Neural progenitor cell (in vitro differentiated cells): ENCODE measurements at regions not wholly inside any gene's neighbourhood (a gene's known extent, or its start where the extent isn't known, plus 50 kb on each side); places are given as distances from the start of the nearest gene placed in this dataset.
A peak's percentile ranks its signal among the peaks of the same experiment; 100 is the strongest.

Experiments
- DNase-seq: peaks from one replicate; pipeline ENCODE4 v3.0.0-alpha.2; 2016; ENCODE audit warnings: low spot score
- H2AFZ ChIP-seq: fragments of 200-600 bp; sonication (generic); replicated peaks from 2 replicates; pipeline ENCODE4 v1.6.1; 2016; ENCODE audit warnings: antibody characterized with exemption
- H3F3A ChIP-seq: fragments of 200-600 bp; sonication (generic); 2 replicates; pipeline ENCODE4 v1.6.1; 2016; ENCODE audit warnings: antibody characterized with exemption, low read depth
- H3K27ac ChIP-seq: fragments of 200-600 bp; sonication (generic); 2 replicates; pipeline ENCODE4 v1.5.1; 2016; ENCODE audit warnings: mild to moderate bottlenecking
- H3K27me3 ChIP-seq: fragments of 200-600 bp; sonication (generic); 2 replicates; pipeline ENCODE4 v1.6.1; 2016; ENCODE audit warnings: mild to moderate bottlenecking, moderate library complexity
- H3K36me3 ChIP-seq: fragments of 200-600 bp; sonication (generic); 2 replicates; pipeline ENCODE4 v1.5.1; 2016
- H3K4me1 ChIP-seq: fragments of 200-600 bp; sonication (generic); 2 replicates; pipeline ENCODE4 v1.6.1; 2016; ENCODE audit warnings: mixed run types
- H3K4me2 ChIP-seq: fragments of 200-600 bp; sonication (generic); 2 replicates; pipeline ENCODE4 v1.6.1; 2016
- H3K4me3 ChIP-seq: fragments of 200-600 bp; sonication (generic); 2 replicates; pipeline ENCODE4 v1.5.1; 2016
- H3K79me2 ChIP-seq: fragments of 200-600 bp; sonication (generic); 2 replicates; pipeline ENCODE4 v1.6.1; 2016; ENCODE audit warnings: low read depth
- H3K9ac ChIP-seq: fragments of 200-600 bp; sonication (generic); 2 replicates; pipeline ENCODE4 v1.6.1; 2016
- H3K9me3 ChIP-seq: fragments of 200-600 bp; sonication (generic); 2 replicates; pipeline ENCODE4 v1.5.1; 2016; ENCODE audit warnings: low read depth
- H4K20me1 ChIP-seq: fragments of 200-600 bp; sonication (generic); 2 replicates; pipeline ENCODE4 v1.6.1; 2016; ENCODE audit warnings: low read depth
- H3K27ac Mint-ChIP-seq: 3 replicates; pipeline ENCODE4 v1.8.0; 2021; ENCODE audit warnings: mixed read lengths
- H3K27me3 Mint-ChIP-seq: 2 replicates; pipeline ENCODE4 v1.8.0; 2022; ENCODE audit warnings: low read depth, mild to moderate bottlenecking, inconsistent platforms, moderate library complexity, mixed read lengths; ENCODE audit not compliant: insufficient read depth
- H3K36me3 Mint-ChIP-seq: 3 replicates; pipeline ENCODE4 v1.8.0; 2021; ENCODE audit warnings: mixed read lengths
- H3K4me1 Mint-ChIP-seq: 3 replicates; pipeline ENCODE4 v1.8.0; 2021; ENCODE audit warnings: mixed read lengths
- H3K4me3 Mint-ChIP-seq: 3 replicates; pipeline ENCODE4 v1.8.0; 2021; ENCODE audit warnings: mild to moderate bottlenecking, moderate library complexity, mixed read lengths
- H3K9me3 Mint-ChIP-seq: 3 replicates; pipeline ENCODE4 v1.8.0; 2020; ENCODE audit warnings: mixed read lengths
- EZH2 ChIP-seq: fragments of 200-600 bp; sonication (generic); IDR thresholded peaks from 2 replicates; pipeline ENCODE4 v1.6.1; 2017; ENCODE audit warnings: antibody characterized with exemption, mild to moderate bottlenecking, moderate library complexity
- EZH2phosphoT487 ChIP-seq: fragments of 200-600 bp; sonication (generic); IDR thresholded peaks from 2 replicates; pipeline ENCODE4 v1.6.1; 2017; ENCODE audit warnings: antibody characterized with exemption
- TF ChIP-seq, protein P1 (sequence below): fragments of 200-600 bp; sonication (generic); IDR thresholded peaks from 2 replicates; pipeline ENCODE4 v1.5.1; 2017; ENCODE audit warnings: antibody characterized with exemption, mild to moderate bottlenecking

DNA sequence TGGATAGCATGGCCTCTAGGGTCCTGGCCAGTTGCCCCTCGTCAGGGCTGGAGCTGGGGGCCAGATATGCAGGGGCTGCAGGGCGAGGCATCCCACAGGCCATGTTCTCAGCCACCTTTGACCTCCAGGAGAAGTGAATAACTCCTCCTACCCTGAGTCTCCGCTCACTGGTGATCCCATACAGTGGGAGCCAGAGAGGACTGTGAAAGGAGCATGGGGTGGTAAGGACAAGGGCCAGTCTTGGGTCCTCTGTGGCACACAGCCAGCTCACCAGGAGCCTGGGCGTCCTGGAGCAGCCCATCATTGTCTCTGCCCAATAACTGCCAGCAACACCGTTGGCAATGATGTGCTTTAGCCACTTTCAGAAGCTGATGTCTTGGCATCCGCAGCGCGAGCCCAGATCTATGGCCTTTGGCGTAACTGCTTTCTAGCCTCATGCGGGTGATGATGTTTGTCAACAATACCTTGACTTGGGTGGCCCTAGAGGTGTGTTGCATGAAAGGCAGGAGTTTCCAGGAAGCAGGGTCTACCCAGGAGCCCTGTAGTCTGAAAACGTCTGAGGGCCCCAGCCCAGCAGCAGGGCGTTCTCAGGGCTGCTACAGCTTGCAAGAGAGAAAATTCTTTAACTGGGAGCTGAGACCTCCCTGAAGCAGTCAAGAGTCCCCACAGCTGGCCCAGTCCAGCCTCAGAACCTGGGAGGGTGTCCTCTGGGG lies 61.1 kb upstream of the IQSEC1 start:
- no peak overlapping the region for H3K4me2 ChIP-seq
- no peak overlapping the region for H2AFZ ChIP-seq
- Mint-ChIP-seq H3K27me3 (peaks cover 11% of the 10 kb centered on the region), H3K4me3 (no peak overlapping the region), H3K27ac (peak overlapping the region; percentile 37), H3K36me3 (no peaks in the 10 kb centered on the region), H3K4me1 (peaks cover 19% of the 10 kb centered on the region), H3K9me3 (no peaks in the 10 kb centered on the region)
- no peaks in the 10 kb centered on the region for H3K4me1 ChIP-seq
- peaks cover 11% of the 10 kb centered on the region for H4K20me1 ChIP-seq
- no peak overlapping the region for H3K9ac ChIP-seq
- no peak for TF ChIP-seq EZH2phosphoT487
- TF ChIP-seq EZH2, result no peak
- TF ChIP-seq, protein P1, sequence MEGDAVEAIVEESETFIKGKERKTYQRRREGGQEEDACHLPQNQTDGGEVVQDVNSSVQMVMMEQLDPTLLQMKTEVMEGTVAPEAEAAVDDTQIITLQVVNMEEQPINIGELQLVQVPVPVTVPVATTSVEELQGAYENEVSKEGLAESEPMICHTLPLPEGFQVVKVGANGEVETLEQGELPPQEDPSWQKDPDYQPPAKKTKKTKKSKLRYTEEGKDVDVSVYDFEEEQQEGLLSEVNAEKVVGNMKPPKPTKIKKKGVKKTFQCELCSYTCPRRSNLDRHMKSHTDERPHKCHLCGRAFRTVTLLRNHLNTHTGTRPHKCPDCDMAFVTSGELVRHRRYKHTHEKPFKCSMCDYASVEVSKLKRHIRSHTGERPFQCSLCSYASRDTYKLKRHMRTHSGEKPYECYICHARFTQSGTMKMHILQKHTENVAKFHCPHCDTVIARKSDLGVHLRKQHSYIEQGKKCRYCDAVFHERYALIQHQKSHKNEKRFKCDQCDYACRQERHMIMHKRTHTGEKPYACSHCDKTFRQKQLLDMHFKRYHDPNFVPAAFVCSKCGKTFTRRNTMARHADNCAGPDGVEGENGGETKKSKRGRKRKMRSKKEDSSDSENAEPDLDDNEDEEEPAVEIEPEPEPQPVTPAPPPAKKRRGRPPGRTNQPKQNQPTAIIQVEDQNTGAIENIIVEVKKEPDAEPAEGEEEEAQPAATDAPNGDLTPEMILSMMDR, result no peak
- no peaks in the 10 kb centered on the region for H3F3A ChIP-seq
- no peaks in the 10 kb centered on the region for H3K36me3 ChIP-seq
- H3K4me3 ChIP-seq, result no peak overlapping the region
- H3K27me3 ChIP-seq, result no peaks in the 10 kb centered on the region
- H3K79me2 ChIP-seq, result no peaks in the 10 kb centered on the region
- H3K9me3 ChIP-seq, result no peaks in the 10 kb centered on the region
- DNase-seq, result no peak
- no peak overlapping the region for H3K27ac ChIP-seq

DNA sequence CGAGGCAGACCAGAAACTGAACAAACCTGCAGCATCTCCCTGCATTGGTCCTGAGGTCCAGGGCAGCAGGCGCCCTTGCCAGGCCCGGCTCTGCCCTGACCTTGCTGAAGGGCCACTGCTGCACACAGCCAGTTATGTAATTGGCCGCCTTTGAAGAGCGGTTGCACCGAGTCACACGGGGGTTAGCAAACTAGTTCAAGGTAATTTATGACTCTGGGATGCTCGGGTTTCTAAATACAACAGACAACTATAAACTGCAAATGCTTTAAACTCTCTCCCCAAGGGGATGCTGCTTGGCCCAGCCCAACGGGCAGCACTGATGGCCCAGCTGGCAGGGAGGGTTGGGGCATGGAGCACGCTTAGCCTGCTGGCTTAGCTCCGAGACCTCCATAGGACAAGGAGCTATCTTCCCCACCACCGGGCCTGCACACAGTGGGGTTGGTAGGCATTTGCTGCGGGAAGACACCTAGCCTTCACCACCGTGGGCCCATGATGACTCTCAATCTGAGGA lies 60.3 kb upstream of the IQSEC1 start:
- peaks cover 19% of the 10 kb centered on the region for H3K4me1 Mint-ChIP-seq
- H3K27me3 Mint-ChIP-seq, result peaks cover 8% of the 10 kb centered on the region
- no peaks in the 10 kb centered on the region for H3K36me3 ChIP-seq
- no peak overlapping the region for H3K27ac Mint-ChIP-seq
- H3K4me3 Mint-ChIP-seq, result no peak overlapping the region
- no peaks in the 10 kb centered on the region for H3K36me3 Mint-ChIP-seq
- no peaks in the 10 kb centered on the region for H3K9me3 Mint-ChIP-seq
- no peak for DNase-seq
- H3K9me3 ChIP-seq, result no peaks in the 10 kb centered on the region
- H3K9ac ChIP-seq, result no peak overlapping the region
- H3K79me2 ChIP-seq, result no peaks in the 10 kb centered on the region
- TF ChIP-seq EZH2phosphoT487 (no peak), EZH2 (no peak)
- TF ChIP-seq, protein P1, result no peak
- H3K4me3 ChIP-seq, result no peak overlapping the region
- H2AFZ ChIP-seq, result no peak overlapping the region
- H3K4me1 ChIP-seq, result no peaks in the 10 kb centered on the region
- H3F3A ChIP-seq, result no peaks in the 10 kb centered on the region
- no peaks in the 10 kb centered on the region for H3K27me3 ChIP-seq
- H3K27ac ChIP-seq, result no peak overlapping the region
- peaks cover 6% of the 10 kb centered on the region for H4K20me1 ChIP-seq
- H3K4me2 ChIP-seq, result no peak overlapping the region

DNA sequence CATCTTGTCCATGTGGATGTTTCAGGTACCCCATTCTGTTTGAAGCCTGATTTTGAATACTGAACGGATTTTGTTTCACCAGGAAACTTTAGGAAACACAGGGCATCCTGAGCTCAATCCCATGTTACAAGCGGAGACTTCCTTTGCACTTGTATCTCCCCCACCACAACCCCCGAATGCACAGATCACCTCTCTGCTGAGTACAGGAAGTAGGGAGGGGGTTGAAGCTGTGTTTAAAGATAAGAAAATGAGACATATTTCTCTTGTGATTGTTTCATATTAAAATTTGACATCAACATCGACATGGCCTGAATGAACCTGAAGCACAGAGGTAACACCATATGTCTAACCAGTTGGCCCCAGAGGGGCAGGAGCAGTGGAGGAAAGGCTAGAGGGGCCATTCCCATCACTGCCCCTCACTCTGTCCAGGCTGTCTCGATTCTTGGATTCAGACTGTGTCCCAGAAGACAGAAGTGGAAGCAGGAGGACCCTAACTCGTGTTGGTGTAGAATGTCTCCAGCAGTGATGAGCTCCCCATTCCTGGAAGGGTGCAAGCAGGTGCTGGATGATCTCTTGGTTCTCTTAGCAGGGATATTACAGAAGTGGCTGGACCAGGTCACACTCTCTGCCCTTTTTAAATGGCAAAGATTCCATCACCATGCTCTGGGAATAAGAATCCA lies 59.6 kb upstream of the IQSEC1 start:
- Histone ChIP-seq H3K36me3 (no peaks in the 10 kb centered on the region), H3K79me2 (no peaks in the 10 kb centered on the region), H3K4me3 (no peak overlapping the region), H3K27ac (no peak overlapping the region), H3K27me3 (no peaks in the 10 kb centered on the region), H3K9me3 (no peaks in the 10 kb centered on the region), H3K4me1 (no peaks in the 10 kb centered on the region), H3K9ac (no peak overlapping the region), H4K20me1 (peaks cover 6% of the 10 kb centered on the region), H3F3A (no peaks in the 10 kb centered on the region), H2AFZ (no peak overlapping the region), H3K4me2 (no peak overlapping the region)
- H3K36me3 Mint-ChIP-seq, result no peaks in the 10 kb centered on the region
- H3K27me3 Mint-ChIP-seq, result peaks cover 8% of the 10 kb centered on the region
- DNase-seq, result no peak
- TF ChIP-seq, protein P1, result no peak
- no peak for TF ChIP-seq EZH2phosphoT487
- TF ChIP-seq EZH2, result no peak
- no peak overlapping the region for H3K27ac Mint-ChIP-seq
- H3K4me1 Mint-ChIP-seq, result peaks cover 17% of the 10 kb centered on the region
- no peaks in the 10 kb centered on the region for H3K9me3 Mint-ChIP-seq
- no peak overlapping the region for H3K4me3 Mint-ChIP-seq
